Spleen (tissue), 11 donors: ENCODE measurements at regions not wholly inside any gene's neighbourhood (a gene's known extent, or its start where the extent isn't known, plus 50 kb on each side); places are given as distances from the start of the nearest gene placed in this dataset.

Experiments used
- DNase-seq: peaks from one replicate; pipeline ENCODE4 v3.0.0-alpha.2; 2020
- H3K27ac ChIP-seq, 8 donors: fragments of 200-600 bp; sonication (generic) in 7 of 8; 1 replicate in 4 of 8; 2 replicates in 4 of 8; pipeline versions ENCODE4 v1.5.0 to v1.8.0; 2016 to 2021; ENCODE audit warnings: inconsistent platforms in 4 of 8, mild to moderate bottlenecking in 4 of 8, moderate library complexity in 1 of 8
- H3K27me3 ChIP-seq, 7 donors: fragments of 200-600 bp; sonication (generic) in 6 of 7; replicated peaks in 1 of 7; 1 replicate in 4 of 7; 2 replicates in 3 of 7; pipeline versions ENCODE4 v1.5.0 to v1.8.0; 2016 to 2021; ENCODE audit warnings: inconsistent platforms in 3 of 7, mild to moderate bottlenecking in 1 of 7
- H3K36me3 ChIP-seq, 6 donors: fragments of 200-600 bp; sonication (generic) in 5 of 6; 1 replicate in 4 of 6; 2 replicates in 2 of 6; pipeline versions ENCODE4 v1.5.0 to v1.8.0; 2016 to 2021; ENCODE audit warnings: inconsistent platforms in 2 of 6
- H3K4me1 ChIP-seq, 6 donors: fragments of 200-600 bp; sonication (generic) in 5 of 6; 1 replicate in 3 of 6; 2 replicates in 3 of 6; pipeline versions ENCODE4 v1.5.0 to v1.8.0; 2016 to 2021; ENCODE audit warnings: inconsistent platforms in 3 of 6
- H3K4me3 ChIP-seq, 8 donors: fragments of 200-600 bp; sonication (generic) in 7 of 8; 1 replicate in 4 of 8; 2 replicates in 4 of 8; pipeline versions ENCODE4 v1.5.0 to v1.8.0; 2016 to 2021; ENCODE audit warnings: inconsistent platforms in 4 of 8, mild to moderate bottlenecking in 4 of 8, moderate library complexity in 2 of 8
- H3K9me3 ChIP-seq, 8 donors: fragments of 200-600 bp; sonication (generic) in 7 of 8; 1 replicate in 4 of 8; 2 replicates in 4 of 8; pipeline versions ENCODE4 v1.5.0 to v1.8.0; 2016 to 2021; ENCODE audit warnings: inconsistent platforms in 4 of 8
- CTCF ChIP-seq, 11 experiments: fragments of 200-600 bp in 7 of 11; fragments of 450-650 bp in 4 of 11; sonication (generic) in 4 of 11; IDR thresholded peaks in 8 of 11; conservative IDR thresholded peaks in 3 of 11; 1 replicate in 7 of 11; 2 replicates in 4 of 11; pipeline versions ENCODE4 v1.4.0 to v1.8.0; 2016 to 2021; ENCODE audit warnings: antibody characterized with exemption in 11 of 11, inconsistent platforms in 4 of 11, mild to moderate bottlenecking in 1 of 11
- POLR2A ChIP-seq, 3 donors: fragments of 450-650 bp; IDR thresholded peaks; one replicate each; pipeline ENCODE4 v1.5.1; 2017; ENCODE audit warnings: antibody characterized with exemption in 3 of 3, mild to moderate bottlenecking in 1 of 3
- POLR2AphosphoS5 ChIP-seq, 3 donors: sonication (generic); formaldehyde crosslinking; IDR thresholded peaks; one replicate each; pipeline ENCODE4 v1.5.1; 2017; ENCODE audit warnings: antibody characterized with exemption in 3 of 3
- WGBS, 5 donors: extraction: QIAGEN DNeasy Blood & Tissue Kit in 3 of 5; methylation state at CpG; one replicate each; pipeline versions ENCODE4 v1.1.5 to v1.1.7; 2013 to 2018; 5-methylcytosine and 5-hydroxymethylcytosine counted together
- intact Hi-C: fragments of 100-400 bp; cut with DNase I; formaldehyde crosslinking; loops from one replicate; pipeline ENCODE4 v1.15.0; 2023; ENCODE audit warnings: low total_unique reads
- donor health status: healthy with polysubstance abuse.
- donor health status: DM: no; HTN: no; CAD: no; lungs with moderate emphysema.
- donor health status: DM: no; HTN: no; CAD: no.
- donor health status: Bipolar disorder and iron deficiency.
- donor health status: healthy.
- donor health status: DM: no; HTN: no; CAD: no.
- donor health status: DM: yes; HTN: yes; CAD: no.

DNA sequence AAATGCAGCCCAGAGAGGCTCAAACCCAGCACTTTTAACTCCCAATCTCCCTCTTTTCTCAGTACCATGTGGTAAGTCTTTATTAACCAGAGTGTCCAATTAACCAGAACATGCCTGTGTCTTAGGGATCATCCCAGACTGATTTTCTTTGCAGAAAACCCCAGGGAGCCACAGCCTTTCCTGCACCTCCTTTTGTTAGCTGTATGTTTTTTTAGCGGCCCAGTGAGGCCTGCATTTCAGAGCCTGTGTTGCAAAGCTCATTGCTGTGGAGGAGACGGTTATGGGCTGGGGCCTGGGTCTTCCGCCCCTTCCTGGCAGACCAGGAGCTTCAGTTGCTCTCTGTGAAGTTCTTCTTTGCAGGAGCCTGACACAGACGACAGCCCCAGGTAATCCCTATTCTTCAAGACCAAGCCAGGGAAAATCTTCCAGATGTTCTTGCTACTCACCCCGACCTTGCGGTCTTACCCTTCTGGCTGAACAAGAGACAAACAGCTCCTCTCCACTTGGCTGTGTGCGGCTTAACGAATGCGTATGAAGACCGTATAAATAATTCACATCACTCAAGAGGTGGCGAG is 70.7 kb upstream of the TSHZ3 start:
- Histone ChIP-seq H3K27me3 (peaks cover 0 to 4% (median 0%) of the 10 kb centered on the region in 7 donors), H3K36me3 (no peaks in the 10 kb centered on the region), H3K9me3 (no peaks in the 10 kb centered on the region), H3K4me1 (no peaks in the 10 kb centered on the region), H3K4me3 (no peak overlapping the region), H3K27ac (no peak overlapping the region)
- intact Hi-C loops: no loop called here
- 80 to 88% (median 84%) methylated on average over 11 of the region's 11 CpGs for WGBS, 5 donors
- DNase-seq: no peak
- TF ChIP-seq POLR2AphosphoS5 (IDR thresholded peaks at IDR 0.05): no peak
- TF ChIP-seq POLR2A (IDR thresholded peaks at IDR 0.05): no peak

GRCh38 chr19:31421082-31421481 is 71.8 kb upstream of the TSHZ3 start:
- DNase-seq: no peak
- H3K9me3 ChIP-seq: no peaks in the 10 kb centered on the region
- H3K27me3 ChIP-seq: peaks cover 0 to 4% (median 0%) of the 10 kb centered on the region in 7 donors
- H3K27ac ChIP-seq: no peak overlapping the region
- H3K36me3 ChIP-seq: no peaks in the 10 kb centered on the region
- no peak overlapping the region for H3K4me3 ChIP-seq
- TF ChIP-seq POLR2AphosphoS5 (IDR thresholded peaks at IDR 0.05): no peak
- TF ChIP-seq CTCF (IDR thresholded peaks at IDR 0.05 in 8 of 11, conservative IDR thresholded peaks at IDR 0.05 in 3 of 11): no peak
- no peak for TF ChIP-seq POLR2A (IDR thresholded peaks at IDR 0.05)
- H3K4me1 ChIP-seq: no peaks in the 10 kb centered on the region
- 37 to 50% (median 42%) methylated on average over 6 of the region's 6 CpGs for WGBS, 5 donors
- intact Hi-C loops: no loop called here

DNA sequence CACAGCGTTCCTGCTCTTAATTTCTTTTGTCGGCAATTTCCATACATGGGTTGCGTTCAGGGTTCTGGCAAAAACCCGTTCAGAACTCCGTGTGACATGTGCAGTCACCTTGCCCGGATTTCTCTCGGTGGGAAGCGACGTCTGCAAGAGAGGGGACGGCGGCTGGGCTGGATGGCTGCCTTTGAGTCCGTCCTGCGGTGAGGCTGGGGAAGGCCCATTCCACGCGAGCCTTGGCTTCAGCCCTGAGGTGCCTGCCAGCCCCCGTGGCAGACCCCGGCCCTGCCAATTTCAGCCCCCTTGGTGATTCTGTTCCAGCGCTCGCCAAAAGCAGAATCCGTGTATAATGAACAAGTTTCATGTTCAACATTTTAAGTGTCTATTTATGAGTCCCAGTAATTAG is 72.6 kb upstream of the TSHZ3 start:
- no peaks in the 10 kb centered on the region for H3K36me3 ChIP-seq
- DNase-seq: no peak
- H3K27ac ChIP-seq: no peak overlapping the region
- no peaks in the 10 kb centered on the region for H3K4me1 ChIP-seq
- TF ChIP-seq CTCF (IDR thresholded peaks at IDR 0.05 in 8 of 11, conservative IDR thresholded peaks at IDR 0.05 in 3 of 11): no peak
- TF ChIP-seq POLR2AphosphoS5 (IDR thresholded peaks at IDR 0.05): no peak
- no peak for TF ChIP-seq POLR2A (IDR thresholded peaks at IDR 0.05)
- H3K27me3 ChIP-seq: peaks cover 0 to 4% (median 0%) of the 10 kb centered on the region in 7 donors
- intact Hi-C loops: no loop called here
- WGBS, 5 donors: 75 to 86% (median 80%) methylated on average over 15 to 20 of the region's 20 CpGs
- H3K9me3 ChIP-seq: no peaks in the 10 kb centered on the region
- H3K4me3 ChIP-seq: no peak overlapping the region

DNA sequence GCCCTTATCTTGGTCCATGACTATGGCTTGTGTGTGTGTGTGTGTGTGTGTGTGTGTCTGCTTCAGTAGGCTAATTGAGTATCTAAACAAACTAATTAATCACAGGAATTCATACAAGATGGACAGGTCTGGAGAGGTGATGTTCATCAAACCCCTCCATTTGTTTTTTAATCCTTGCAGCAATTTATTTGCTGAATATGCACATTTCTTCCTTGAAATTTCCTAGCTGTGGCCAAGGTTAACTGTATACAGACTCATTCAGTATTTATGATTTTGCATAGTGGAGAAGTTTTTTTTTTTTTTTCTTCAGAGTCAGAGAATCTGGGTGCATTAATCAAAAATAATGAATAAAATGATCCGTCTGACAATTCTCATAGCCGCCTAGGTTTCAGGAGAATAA is 74.7 kb upstream of the TSHZ3 start:
- Histone ChIP-seq H3K27ac (no peak overlapping the region), H3K4me3 (no peak overlapping the region), H3K9me3 (no peaks in the 10 kb centered on the region), H3K36me3 (no peaks in the 10 kb centered on the region), H3K4me1 (no peaks in the 10 kb centered on the region), H3K27me3 (peaks cover 0 to 4% (median 0%) of the 10 kb centered on the region in 7 donors)
- no peak for DNase-seq
- no peak for TF ChIP-seq POLR2A (IDR thresholded peaks at IDR 0.05)
- no peak for TF ChIP-seq POLR2AphosphoS5 (IDR thresholded peaks at IDR 0.05)
- no peak for TF ChIP-seq CTCF (IDR thresholded peaks at IDR 0.05 in 8 of 11, conservative IDR thresholded peaks at IDR 0.05 in 3 of 11)
- WGBS, 5 donors: 83 to 96% (median 95%) methylated on average over 2 of the region's 2 CpGs
- intact Hi-C loops: no loop called here
